Smooth muscle cell (in vitro differentiated cells): ENCODE measurements at regions not wholly inside any gene's neighbourhood (a gene's known extent, or its start where the extent isn't known, plus 50 kb on each side); places are given as distances from the start of the nearest gene placed in this dataset.
"Not testable (repeated sequence)": the region's sequence is repeated elsewhere in the genome, so short reads cannot be mapped to it uniquely, and the experiment has no call there.

Experiments
- DNase-seq: peaks from one replicate; lab custom pipeline; 2025; ENCODE audit not compliant: unreplicated experiment; lab: John Stamatoyannopoulos, UW
- H2AFZ ChIP-seq: fragments of 200-600 bp; sonication (generic); 2 replicates; pipeline ENCODE4 v1.6.0; 2016; ENCODE audit warnings: antibody characterized with exemption, low read depth, mild to moderate bottlenecking
- H3F3A ChIP-seq: fragments of 200-600 bp; sonication (generic); 2 replicates; pipeline ENCODE4 v1.6.0; 2017; ENCODE audit warnings: antibody characterized with exemption, low read depth
- H3K27ac ChIP-seq: fragments of 200-600 bp; sonication (generic); 2 replicates; pipeline ENCODE4 v1.5.1; 2016; ENCODE audit warnings: low read depth, mild to moderate bottlenecking
- H3K27me3 ChIP-seq: fragments of 200-600 bp; sonication (generic); 2 replicates; pipeline ENCODE4 v1.6.1; 2016; ENCODE audit warnings: low read depth, mild to moderate bottlenecking
- H3K36me3 ChIP-seq: fragments of 200-600 bp; sonication (generic); 2 replicates; pipeline ENCODE4 v1.5.1; 2016; ENCODE audit warnings: low read depth
- H3K4me1 ChIP-seq: fragments of 200-600 bp; sonication (generic); 2 replicates; pipeline ENCODE4 v1.5.1; 2016; ENCODE audit warnings: low read depth
- H3K4me2 ChIP-seq: fragments of 200-600 bp; sonication (generic); 2 replicates; pipeline ENCODE4 v1.6.0; 2016; ENCODE audit warnings: mild to moderate bottlenecking
- H3K4me3 ChIP-seq: fragments of 200-600 bp; sonication (generic); 2 replicates; pipeline ENCODE4 v1.5.1; 2016; ENCODE audit warnings: mild to moderate bottlenecking
- H3K79me2 ChIP-seq: fragments of 200-600 bp; sonication (generic); 2 replicates; pipeline ENCODE4 v1.6.0; 2016; ENCODE audit warnings: low read depth, mild to moderate bottlenecking
- H3K9ac ChIP-seq: fragments of 200-600 bp; sonication (generic); 2 replicates; pipeline ENCODE4 v1.6.0; 2016; ENCODE audit warnings: low read depth
- H3K9me3 ChIP-seq: fragments of 200-600 bp; sonication (generic); replicated peaks from 2 replicates; pipeline ENCODE4 v1.5.1; 2016; ENCODE audit warnings: low read depth
- H4K20me1 ChIP-seq: fragments of 200-600 bp; sonication (generic); 2 replicates; pipeline ENCODE4 v1.6.0; 2016; ENCODE audit warnings: low read depth
- CTCF ChIP-seq: fragments of 200-600 bp; sonication (generic); IDR thresholded peaks from 2 replicates; pipeline ENCODE4 v1.5.1; 2017; ENCODE audit warnings: borderline replicate concordance, mild to moderate bottlenecking, antibody characterized with exemption; ENCODE audit not compliant: insufficient read depth, poor library complexity, severe bottlenecking
- WGBS: methylation state at CpG from one replicate; pipeline ENCODE4 v1.1.7; 2016; ENCODE audit warnings: low lambda C conversion rate; 5-methylcytosine and 5-hydroxymethylcytosine counted together

GRCh38 chr7:142583446-142583845, 165.8 kb upstream of the PRSS1 start:
- no peak for TF ChIP-seq CTCF
- 7% methylated on average over 2 of the region's 2 CpGs for WGBS
- no peaks in the 10 kb centered on the region for H3F3A ChIP-seq
- H3K27me3 ChIP-seq, result no peaks in the 10 kb centered on the region
- H2AFZ ChIP-seq, result peak overlapping the region; percentile 0
- H3K79me2 ChIP-seq, result no peaks in the 10 kb centered on the region
- peak overlapping the region; percentile 85 for H3K27ac ChIP-seq
- H3K4me3 ChIP-seq, result no peak overlapping the region
- no peak overlapping the region for H3K4me2 ChIP-seq
- H3K4me1 ChIP-seq, result no peaks in the 10 kb centered on the region
- no peaks in the 10 kb centered on the region for H3K9me3 ChIP-seq
- no peak for DNase-seq
- H3K9ac ChIP-seq, result peak overlapping the region; percentile 60
- H4K20me1 ChIP-seq, result no peaks in the 10 kb centered on the region
- H3K36me3 ChIP-seq, result no peaks in the 10 kb centered on the region

GRCh38 chr7:142582351-142582750, 166.9 kb upstream of the PRSS1 start:
- Histone ChIP-seq H3F3A (no peaks in the 10 kb centered on the region), H3K4me2 (no peak overlapping the region), H3K9ac (no peak overlapping the region), H3K9me3 (no peaks in the 10 kb centered on the region), H3K4me3 (no peak overlapping the region), H3K27ac (peak overlapping the region; percentile 85), H4K20me1 (no peaks in the 10 kb centered on the region), H3K36me3 (no peaks in the 10 kb centered on the region), H3K79me2 (no peaks in the 10 kb centered on the region), H3K4me1 (no peaks in the 10 kb centered on the region), H3K27me3 (no peaks in the 10 kb centered on the region), H2AFZ (no peak overlapping the region)
- no peak for TF ChIP-seq CTCF
- over 99% methylated on average over 3 of the region's 3 CpGs for WGBS
- no peak for DNase-seq

GRCh38 chr7:142581341-142581740, 167.9 kb upstream of the PRSS1 start:
- Histone ChIP-seq H2AFZ (no peak overlapping the region), H3K79me2 (no peaks in the 10 kb centered on the region), H3F3A (no peaks in the 10 kb centered on the region), H3K4me2 (no peak overlapping the region), H3K9ac (no peak overlapping the region), H3K9me3 (no peaks in the 10 kb centered on the region), H3K27ac (no peak overlapping the region), H3K36me3 (no peaks in the 10 kb centered on the region), H3K27me3 (no peaks in the 10 kb centered on the region), H3K4me3 (no peak overlapping the region), H4K20me1 (no peaks in the 10 kb centered on the region), H3K4me1 (no peaks in the 10 kb centered on the region)
- 77% methylated on average over 4 of the region's 4 CpGs for WGBS
- TF ChIP-seq CTCF, result no peak
- no peak for DNase-seq

- H4K20me1 ChIP-seq, result no peaks in the 10 kb centered on the region
- WGBS, result 80% methylated on average over 1 of the region's 1 CpG
- no peak overlapping the region for H3K27ac ChIP-seq
- no peaks in the 10 kb centered on the region for H3K27me3 ChIP-seq
- DNase-seq, result no peak
- no peaks in the 10 kb centered on the region for H3K79me2 ChIP-seq
- TF ChIP-seq CTCF, result no peak
- no peaks in the 10 kb centered on the region for H3K9me3 ChIP-seq
- H3K36me3 ChIP-seq, result no peaks in the 10 kb centered on the region
- H3K9ac ChIP-seq, result no peak overlapping the region
- no peaks in the 10 kb centered on the region for H3F3A ChIP-seq
- H3K4me3 ChIP-seq, result no peak overlapping the region
- no peak overlapping the region for H2AFZ ChIP-seq
- H3K4me1 ChIP-seq, result no peaks in the 10 kb centered on the region
- H3K4me2 ChIP-seq, result no peak overlapping the region
These were observed 169.3 kb upstream of the PRSS1 start for GRCh38 chr7:142579946-142580345.

GRCh38 chr7:142575351-142575750, 173.9 kb upstream of the PRSS1 start:
- H3K27me3 ChIP-seq, H3K27ac ChIP-seq, H3K4me1 ChIP-seq, H3F3A ChIP-seq, H3K4me3 ChIP-seq, H4K20me1 ChIP-seq, H3K9ac ChIP-seq, H2AFZ ChIP-seq, H3K9me3 ChIP-seq, H3K36me3 ChIP-seq, DNase-seq, H3K4me2 ChIP-seq, H3K79me2 ChIP-seq: not testable (repeated sequence)
- 94% methylated on average over 25 of the region's 25 CpGs for WGBS
